Heart left ventricle (tissue), 16 donors: ENCODE measurements at regions not wholly inside any gene's neighbourhood (a gene's known extent, or its start where the extent isn't known, plus 50 kb on each side); places are given as distances from the start of the nearest gene placed in this dataset.

ENCODE experiments used
- ATAC-seq, 4 donors: fragments of 200-7000 bp; cut with Tn5 transposase; one replicate each; pipeline ENCODE4 v1.9.1; 2020 to 2022; ENCODE audit warnings: moderate library complexity in 4 of 4, mild to moderate bottlenecking in 3 of 4, moderate number of reproducible peaks in 1 of 4
- DNase-seq, 5 donors: peaks; one replicate each; pipeline ENCODE4 v3.0.0-alpha.2; 2020
- H3K27ac ChIP-seq, 12 donors: fragments of 200-600 bp; sonication (generic) in 4 of 12; one replicate each; pipeline versions ENCODE4 v1.5.0 to v1.8.0; 2016 to 2022; ENCODE audit warnings: mild to moderate bottlenecking in 2 of 12
- H3K27me3 ChIP-seq, 9 donors: fragments of 200-600 bp; sonication (generic) in 2 of 9; one replicate each; pipeline versions ENCODE4 v1.5.1 to v1.8.0; 2016 to 2022; ENCODE audit warnings: mild to moderate bottlenecking in 3 of 9
- H3K36me3 ChIP-seq, 9 donors: fragments of 200-600 bp; sonication (generic) in 2 of 9; one replicate each; pipeline versions ENCODE4 v1.5.0 to v1.8.0; 2018 to 2022; ENCODE audit warnings: mild to moderate bottlenecking in 2 of 9
- H3K4me1 ChIP-seq, 12 donors: fragments of 200-600 bp; sonication (generic) in 4 of 12; one replicate each; pipeline versions ENCODE4 v1.5.0 to v1.8.0; 2016 to 2022; ENCODE audit warnings: mild to moderate bottlenecking in 3 of 12
- H3K4me3 ChIP-seq, 12 donors: fragments of 200-600 bp; sonication (generic) in 4 of 12; one replicate each; pipeline versions ENCODE4 v1.5.0 to v1.8.0; 2017 to 2022; ENCODE audit warnings: mild to moderate bottlenecking in 9 of 12, moderate library complexity in 4 of 12
- H3K9me3 ChIP-seq, 12 donors: fragments of 200-600 bp; sonication (generic) in 4 of 12; one replicate each; pipeline versions ENCODE4 v1.5.0 to v1.8.0; 2016 to 2022; ENCODE audit warnings: mild to moderate bottlenecking in 1 of 12
- CTCF ChIP-seq, 12 donors: fragments of 200-600 bp; sonication (generic) in 4 of 12; IDR thresholded peaks; one replicate each; pipeline versions ENCODE4 v1.5.0 to v1.8.0; 2018 to 2022; ENCODE audit warnings: antibody characterized with exemption in 12 of 12, mild to moderate bottlenecking in 5 of 12
- POLR2A ChIP-seq, 2 donors: fragments of 450-650 bp; IDR thresholded peaks; one replicate each; pipeline ENCODE4 v1.6.1; 2017; ENCODE audit warnings: antibody characterized with exemption in 2 of 2, mild to moderate bottlenecking in 2 of 2, moderate library complexity in 2 of 2
- WGBS, 4 donors: extraction: QIAGEN DNeasy Blood & Tissue Kit in 2 of 4; methylation state at CpG; one replicate each; pipeline versions ENCODE4 v1.1.5 to v1.1.7; 2013 to 2018; 5-methylcytosine and 5-hydroxymethylcytosine counted together
- intact Hi-C, 10 donors: fragments of 100-400 bp; cut with DNase I; formaldehyde crosslinking; loops; one replicate each; pipeline versions ENCODE4 v1.11.1 to v1.14.2; 2022
- donor health status: ischemic (EF 13 %, LVEDD 7.1; RV severe dilation, severe dysfunction).
- donor health status: healthy with polysubstance abuse.
- donor health status: DM: no; HTN: yes; CAD: no.
- donor health status: DM: no; HTN: no; CAD: no.
- donor health status: ischemic (EF 25% LVEDD 6.9; RV normal size, moderate dysfunction).
- donor health status: ischemic (EF 25% LVEDD 5.7; RV mildly dilated, moderate dysfunction).
- donor health status: healthy.
- donor health status: DM: yes; HTN: yes; CAD: no.
- donor health status: ischemic (EF 35%, LVEDD 5.7; RV mildly dilated, moderate dysfunction).
- donor health status: nonischemic (EF 11% LVEDD 7.7; RV severe dilation, severe dysfunction).
- donor health status: DM: yes; HTN: yes; CAD: no.
- donor health status: PGD.
- donor health status: ischemic (EF 29% LVEDD 5.4; RV normal size, mild dysfunction).
- donor health status: nonischemic (EF 23%, LVEDD 6.1; RV moderate dilation, normal function).

GRCh38 chr4:184316821-184317220 lies 99.1 kb upstream of the ENPP6 start:
- Histone ChIP-seq H3K4me3 (no peak overlapping the region), H3K4me1 (peaks cover 0 to 16% (median 0%) of the 10 kb centered on the region in 12 donors), H3K36me3 (no peaks in the 10 kb centered on the region), H3K27ac (no peak overlapping the region), H3K27me3 (no peaks in the 10 kb centered on the region), H3K9me3 (no peaks in the 10 kb centered on the region)
- ATAC-seq (no peak), DNase-seq (no peak)
- 89 to 96% (median 93%) methylated on average over 10 of the region's 10 CpGs for WGBS, 4 donors
- intact Hi-C loops = no loop called here
- TF ChIP-seq POLR2A (IDR thresholded peaks at IDR 0.05) (no peak), CTCF (IDR thresholded peaks at IDR 0.05) (no peak)

GRCh38 chr4:184315675-184316359 lies 98.1 kb upstream of the ENPP6 start:
- Histone ChIP-seq H3K27me3 (no peaks in the 10 kb centered on the region), H3K36me3 (no peaks in the 10 kb centered on the region), H3K4me3 (no peak overlapping the region), H3K4me1 (peaks cover 0 to 23% (median 2%) of the 10 kb centered on the region in 12 donors), H3K27ac (no peak overlapping the region), H3K9me3 (no peaks in the 10 kb centered on the region)
- DNase-seq (no peak), ATAC-seq (no peak)
- WGBS, 4 donors = 92 to 97% (median 97%) methylated on average over 8 of the region's 8 CpGs
- intact Hi-C loops = no loop called here
- TF ChIP-seq POLR2A (IDR thresholded peaks at IDR 0.05) (no peak), CTCF (IDR thresholded peaks at IDR 0.05) (no peak)

- no peak overlapping the region for H3K4me3 ChIP-seq
- peak in 2 of 4 donors; percentile 34 to 55 for ATAC-seq
- peaks cover 0 to 31% (median 2%) of the 10 kb centered on the region in 12 donors for H3K4me1 ChIP-seq
- H3K36me3 ChIP-seq = no peaks in the 10 kb centered on the region
- intact Hi-C loops = no loop called here
- H3K27ac ChIP-seq = peak overlapping the region in 1 of 12 donors; percentile 55
- whole genome bisulfite sequencing, 4 donors = 78 to 87% (median 79%) methylated on average over 14 to 16 of the region's 16 CpGs
- no peaks in the 10 kb centered on the region for H3K27me3 ChIP-seq
- H3K9me3 ChIP-seq = no peaks in the 10 kb centered on the region
- no peak for DNase-seq
- TF ChIP-seq CTCF (IDR thresholded peaks at IDR 0.05) = no peak
- no peak for TF ChIP-seq POLR2A (IDR thresholded peaks at IDR 0.05)
Observed at GRCh38 chr4:184313702-184314659, 96.3 kb upstream of the ENPP6 start.

GRCh38 chr4:184313058-184313581 lies 95.4 kb upstream of the ENPP6 start:
- no peak for ATAC-seq

More at GRCh38 chr4:184313058-184313581, 95.4 kb upstream of the ENPP6 start:
- H3K36me3 ChIP-seq = no peaks in the 10 kb centered on the region
- H3K27me3 ChIP-seq = no peaks in the 10 kb centered on the region
- no peak for DNase-seq
- H3K27ac ChIP-seq = no peak overlapping the region
- intact Hi-C loops = no loop called here
- TF ChIP-seq POLR2A (IDR thresholded peaks at IDR 0.05) (no peak), CTCF (IDR thresholded peaks at IDR 0.05) (no peak)
- 95 to 96% (median 96%) methylated on average over 4 of the region's 4 CpGs for WGBS, 4 donors
- no peak overlapping the region for H3K4me3 ChIP-seq
- H3K9me3 ChIP-seq = no peaks in the 10 kb centered on the region
- H3K4me1 ChIP-seq = peaks cover 0 to 31% (median 2%) of the 10 kb centered on the region in 12 donors
